Fibroblast of pulmonary artery (primary cell): ENCODE measurements at regions not wholly inside any gene's neighbourhood (a gene's known extent, or its start where the extent isn't known, plus 50 kb on each side); places are given as distances from the start of the nearest gene placed in this dataset.
A peak's percentile ranks its signal among the peaks of the same experiment; 100 is the strongest.

Experiments
- DNase-seq: peaks from one replicate; pipeline ENCODE4 v3.0.0-alpha.2; 2010; ENCODE audit warnings: low read depth
- H3K4me3 ChIP-seq: replicated peaks from 2 replicates; pipeline ENCODE4 v1.5.1; 2011; ENCODE audit warnings: low read depth, mild to moderate bottlenecking, control low read depth, low read length, moderate library complexity
- CTCF ChIP-seq: IDR thresholded peaks from 2 replicates; pipeline ENCODE4 v1.5.1; 2011; ENCODE audit warnings: mild to moderate bottlenecking, control low read depth, low read length, inconsistent platforms; ENCODE audit errors: missing control alignments

GRCh38 chr3:106829206-106829605 lies 548.0 kb upstream of the CCDC54 start:
- peak; percentile 38 for DNase-seq
- no peak for TF ChIP-seq CTCF
- H3K4me3 ChIP-seq, result no peak overlapping the region

- no peak for DNase-seq
- TF ChIP-seq CTCF, result no peak
- no peak overlapping the region for H3K4me3 ChIP-seq
These were observed 546.9 kb upstream of the CCDC54 start for GRCh38 chr3:106830334-106830733.

GRCh38 chr3:106836906-106837305 lies 540.3 kb upstream of the CCDC54 start:
- H3K4me3 ChIP-seq, result no peak overlapping the region
- no peak for TF ChIP-seq CTCF
- DNase-seq, result no peak

GRCh38 chr3:106837616-106838015 lies 539.6 kb upstream of the CCDC54 start:
- no peak overlapping the region for H3K4me3 ChIP-seq
- no peak for TF ChIP-seq CTCF
- no peak for DNase-seq

- no peak overlapping the region for H3K4me3 ChIP-seq
- no peak for TF ChIP-seq CTCF
- DNase-seq, result no peak
These were observed 537.5 kb upstream of the CCDC54 start for GRCh38 chr3:106839576-106840280.

GRCh38 chr3:106840319-106840718 lies 536.9 kb upstream of the CCDC54 start:
- H3K4me3 ChIP-seq, result no peak overlapping the region
- DNase-seq, result no peak
- TF ChIP-seq CTCF, result no peak

- no peak overlapping the region for H3K4me3 ChIP-seq
- TF ChIP-seq CTCF, result no peak
- no peak for DNase-seq
These were observed 535.1 kb upstream of the CCDC54 start for GRCh38 chr3:106842151-106842550.
